ENCODE measurements at regions not wholly inside any gene's neighbourhood (a gene's known extent, or its start where the extent isn't known, plus 50 kb on each side); places are given as distances from the start of the nearest gene placed in this dataset.

DNA sequence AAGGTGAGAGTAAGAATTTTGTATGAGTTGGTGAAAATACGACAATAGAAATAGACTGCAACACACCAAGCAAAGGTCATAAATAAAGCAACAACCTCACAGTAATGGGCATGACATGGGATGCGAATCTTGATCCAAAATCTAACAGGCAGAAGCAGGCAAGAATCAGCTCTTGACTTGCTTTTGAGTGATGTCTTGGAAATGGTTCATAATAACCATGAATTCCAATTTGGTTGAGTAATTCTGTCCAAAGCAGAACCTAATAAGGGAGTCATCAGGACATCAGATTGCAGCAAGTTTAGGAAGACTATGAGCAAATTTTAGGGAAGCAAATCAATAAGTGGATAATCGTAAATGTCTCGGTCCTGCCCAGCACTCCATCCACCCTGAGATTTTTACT is 224.0 kb upstream of the ISX start:
- TF ChIP-seq, protein P1, sequence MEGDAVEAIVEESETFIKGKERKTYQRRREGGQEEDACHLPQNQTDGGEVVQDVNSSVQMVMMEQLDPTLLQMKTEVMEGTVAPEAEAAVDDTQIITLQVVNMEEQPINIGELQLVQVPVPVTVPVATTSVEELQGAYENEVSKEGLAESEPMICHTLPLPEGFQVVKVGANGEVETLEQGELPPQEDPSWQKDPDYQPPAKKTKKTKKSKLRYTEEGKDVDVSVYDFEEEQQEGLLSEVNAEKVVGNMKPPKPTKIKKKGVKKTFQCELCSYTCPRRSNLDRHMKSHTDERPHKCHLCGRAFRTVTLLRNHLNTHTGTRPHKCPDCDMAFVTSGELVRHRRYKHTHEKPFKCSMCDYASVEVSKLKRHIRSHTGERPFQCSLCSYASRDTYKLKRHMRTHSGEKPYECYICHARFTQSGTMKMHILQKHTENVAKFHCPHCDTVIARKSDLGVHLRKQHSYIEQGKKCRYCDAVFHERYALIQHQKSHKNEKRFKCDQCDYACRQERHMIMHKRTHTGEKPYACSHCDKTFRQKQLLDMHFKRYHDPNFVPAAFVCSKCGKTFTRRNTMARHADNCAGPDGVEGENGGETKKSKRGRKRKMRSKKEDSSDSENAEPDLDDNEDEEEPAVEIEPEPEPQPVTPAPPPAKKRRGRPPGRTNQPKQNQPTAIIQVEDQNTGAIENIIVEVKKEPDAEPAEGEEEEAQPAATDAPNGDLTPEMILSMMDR (IDR thresholded peaks at IDR 0.05 in 8 of 11, conservative IDR thresholded peaks at IDR 0.05 in 3 of 11): no peak
- TF ChIP-seq POLR2A (IDR thresholded peaks at IDR 0.05): no peak

Data from spleen (tissue), 7 donors.